K562 (cell line): ENCODE measurements at regions not wholly inside any gene's neighbourhood (a gene's known extent, or its start where the extent isn't known, plus 50 kb on each side); places are given as distances from the start of the nearest gene placed in this dataset.

Experiments
- ATAC-seq: fragments of 200-7000 bp; cut with Tn5 transposase; 3 replicates; pipeline ENCODE4 v1.9.1; 2020; ENCODE audit warnings: moderate library complexity
- BruUV-seq: library from RNA; stranded (reverse); fragments of 400-500 nt; replicated peaks from 2 replicates; lab custom pipeline; 2021; lab: Mats Ljungman, UMichigan
- CTCF ChIA-PET: fragments of 300-600 bp; formaldehyde crosslinking; extraction: SDS; loops from one replicate; lab custom pipeline; 2021; ENCODE audit warnings: low intra/inter-chr PET ratio; lab: Yijun Ruan, JAX
- POLR2A ChIA-PET: fragments of 300-600, 350-650 bp; sonication (Branson Sonifier 250); formaldehyde crosslinking; extraction: SDS; loops from one replicate; lab custom pipeline; 2021; ENCODE audit warnings: antibody characterized with exemption, inconsistent platforms; lab: Yijun Ruan, JAX
- DNase-seq, 4 experiments: peaks; one replicate each; pipeline versions ENCODE4 v3.0.0 to v3.0.0-alpha.2; 2011 to 2018; ENCODE audit warnings: low spot score in 3 of 4, mixed read lengths in 3 of 4; ENCODE audit errors: extremely low read depth in 1 of 4
- FAIRE-seq: peaks from 2 replicates; lab custom pipeline; 2011; peaks lifted over from hg19 to GRCh38; lab: Jason Lieb, UNC
- H2AFZ ChIP-seq: 2 replicates; pipeline ENCODE4 v1.6.0; 2011; ENCODE audit warnings: low read depth, low read length, control low read depth, inconsistent platforms
- H3K27ac ChIP-seq: fragments of 200-600 bp; 3 replicates; pipeline ENCODE4 v1.8.0; 2011; ENCODE audit warnings: low read depth, mild to moderate bottlenecking, control low read depth, inconsistent platforms, low read length, moderate library complexity, mixed read lengths; ENCODE audit errors: extremely low read depth
- H3K27me3 ChIP-seq, 2 experiments: fragments of 300-600 bp in 1 of 2; 2 replicates in 1 of 2; 3 replicates in 1 of 2; pipeline versions ENCODE4 v1.6.0 to v1.8.0; 2011; ENCODE audit warnings: inconsistent platforms in 2 of 2, low read length in 2 of 2, mild to moderate bottlenecking in 1 of 2, mixed read lengths in 1 of 2, moderate library complexity in 1 of 2; ENCODE audit not compliant: control insufficient read depth in 2 of 2, insufficient read depth in 2 of 2
- H3K36me3 ChIP-seq: fragments of 300-600 bp; 3 replicates; pipeline ENCODE4 v1.8.0; 2011; ENCODE audit warnings: mild to moderate bottlenecking, low read length, inconsistent platforms; ENCODE audit not compliant: control insufficient read depth, insufficient read depth
- H3K4me1 ChIP-seq, 2 experiments: fragments of 200-600 bp in 1 of 2; replicated peaks in 1 of 2; 2 replicates in 1 of 2; 3 replicates in 1 of 2; pipeline versions ENCODE4 v1.5.1 to v1.8.0; 2011; ENCODE audit warnings: inconsistent platforms in 2 of 2, low read length in 2 of 2, mild to moderate bottlenecking in 1 of 2, mixed read lengths in 1 of 2, moderate library complexity in 1 of 2; ENCODE audit not compliant: control insufficient read depth in 2 of 2, insufficient read depth in 2 of 2
- H3K4me2 ChIP-seq: 2 replicates; pipeline ENCODE4 v1.6.1; 2011; ENCODE audit warnings: low read length, control low read depth, inconsistent platforms, mixed read lengths; ENCODE audit not compliant: insufficient read depth
- H3K4me3 ChIP-seq: fragments of 200-600 bp; sonication (generic), shearing (Covaris generic); 2 replicates; pipeline ENCODE4 v1.5.1; 2016; ENCODE audit warnings: control low read depth, inconsistent platforms
- H3K79me2 ChIP-seq: fragments of 200-600 bp; 3 replicates; pipeline ENCODE4 v1.8.0; 2011; ENCODE audit warnings: low read length, inconsistent platforms; ENCODE audit not compliant: control insufficient read depth, insufficient read depth
- H3K9ac ChIP-seq, 2 experiments: 2 replicates each; pipeline versions ENCODE4 v1.6.0 to v1.6.1; 2011; ENCODE audit warnings: low read depth in 2 of 2, low read length in 2 of 2, control low read depth in 1 of 2, inconsistent platforms in 1 of 2, mild to moderate bottlenecking in 1 of 2, mixed read lengths in 1 of 2; ENCODE audit not compliant: insufficient read depth in 1 of 2
- H3K9me1 ChIP-seq: one replicate; pipeline ENCODE4 v1.6.0; 2011; ENCODE audit warnings: inconsistent platforms, mild to moderate bottlenecking, low read length, moderate library complexity; ENCODE audit not compliant: control insufficient read depth, insufficient read depth
- H3K9me3 ChIP-seq: replicated peaks from 2 replicates; pipeline ENCODE4 v1.5.1; 2011; ENCODE audit warnings: low read depth, low read length, inconsistent platforms; ENCODE audit not compliant: control insufficient read depth, insufficient read depth
- H4K20me1 ChIP-seq: replicated peaks from 2 replicates; pipeline ENCODE4 v1.6.1; 2011; ENCODE audit warnings: low read length, inconsistent platforms, mixed read lengths; ENCODE audit not compliant: control insufficient read depth, insufficient read depth
- CHD4 ChIP-seq: fragments of 200-600 bp; sonication (generic); IDR thresholded peaks from 3 replicates; pipeline ENCODE4 v1.6.1; 2012; ENCODE audit warnings: low read depth, mild to moderate bottlenecking, mixed read lengths, low read length, inconsistent platforms; ENCODE audit not compliant: insufficient read depth, insufficient replicate concordance, poor library complexity, severe bottlenecking
- CSDE1 ChIP-seq, 2 experiments: fragments of 450-650 bp; IDR thresholded peaks; 2 replicates each; pipeline ENCODE4 v1.6.1; 2016; ENCODE audit warnings: mild to moderate bottlenecking in 1 of 2
- E2F8 ChIP-seq: fragments of 450-650 bp; IDR thresholded peaks from 2 replicates; pipeline ENCODE4 v1.7.1; 2018; ENCODE audit warnings: mild to moderate bottlenecking, low read depth; ENCODE audit not compliant: partially characterized antibody
- ETS1 ChIP-seq: conservative IDR thresholded peaks from 2 replicates; pipeline ENCODE4 v1.6.1; 2011; ENCODE audit warnings: low read depth, mild to moderate bottlenecking, low read length; ENCODE audit not compliant: control insufficient read depth
- HNRNPL ChIP-seq: fragments of 200-400 bp; formaldehyde crosslinking; IDR thresholded peaks from 2 replicates; pipeline ENCODE4 v1.6.1; 2017; ENCODE audit warnings: low read depth, mild to moderate bottlenecking, low read length
- L3MBTL2 ChIP-seq: fragments of 450-650 bp; IDR thresholded peaks from 2 replicates; pipeline ENCODE4 v1.6.1; 2016; ENCODE audit warnings: mild to moderate bottlenecking, moderate library complexity
- MXI1 ChIP-seq: IDR thresholded peaks from 2 replicates; pipeline ENCODE4 v1.6.1; 2011; ENCODE audit warnings: low read depth, mild to moderate bottlenecking, improper control_type of control experiment, low read length
- PHF21A ChIP-seq: fragments of 450-650 bp; IDR thresholded peaks from 2 replicates; pipeline ENCODE4 v1.6.1; 2017; ENCODE audit warnings: low read depth, borderline replicate concordance
- SAP30 ChIP-seq: fragments of 200-600 bp; sonication (generic); IDR thresholded peaks from 2 replicates; pipeline ENCODE4 v1.6.1; 2012; ENCODE audit warnings: borderline replicate concordance, low read depth, mild to moderate bottlenecking, moderate library complexity, low read length, control low read depth, inconsistent platforms; ENCODE audit not compliant: insufficient read depth, poor library complexity, severe bottlenecking
- SUPT5H ChIP-seq: fragments of 450-650 bp; IDR thresholded peaks from 2 replicates; pipeline ENCODE4 v1.6.1; 2016
- TAF7 ChIP-seq: fragments of 450-650 bp; IDR thresholded peaks from 2 replicates; pipeline ENCODE4 v1.6.1; 2016; ENCODE audit warnings: missing genetic modification characterization, missing compliant biosample characterization
- ZNF239 ChIP-seq: fragments of 250-450 bp; sonication (Bioruptor Pico); IDR thresholded peaks from 2 replicates; pipeline ENCODE4 v1.4.0; 2020; ENCODE audit warnings: mild to moderate bottlenecking
- ZNF586 ChIP-seq: fragments of 450-650 bp; formaldehyde crosslinking; conservative IDR thresholded peaks from 2 replicates; pipeline ENCODE4 v1.4.0; 2020; ENCODE audit warnings: mild to moderate bottlenecking, moderate library complexity
- ZNF717 ChIP-seq: fragments of 250-450 bp; sonication (Bioruptor Pico); IDR thresholded peaks from 2 replicates; pipeline ENCODE4 v1.5.0; 2021
- WGBS: fragments of 100-300 bp; shearing (Covaris generic); methylation state at CpG from one replicate; pipeline ENCODE4 v1.1.6; 2016; ENCODE audit warnings: low coverage, mixed read lengths; ENCODE audit not compliant: insufficient coverage; ENCODE audit errors: missing lambda C conversion rate; 5-methylcytosine and 5-hydroxymethylcytosine counted together
- in situ Hi-C: fragments of 300-500 bp; cut with MboI; formaldehyde crosslinking; loops from 4 replicates; pipeline ENCODE4 v1.15.0; 2018; ENCODE audit warnings: inconsistent platforms, mixed read lengths
- intact Hi-C: fragments of 100-400 bp; cut with micrococcal nuclease; formaldehyde crosslinking; loops from 2 replicates; pipeline ENCODE4 v1.14.2; 2022

GRCh38 chr12:76201758-76202157 is 117.3 kb upstream of the NAP1L1 start:
- POLR2A ChIA-PET: interaction anchor here (0.9 kb wide), 1 partner anchor 8 kb away, joined by 3 read pairs; no protein-coding TSS in a partner anchor
- Histone ChIP-seq H4K20me1 (no peaks in the 10 kb centered on the region), H3K36me3 (no peaks in the 10 kb centered on the region), H2AFZ (no peak overlapping the region), H3K4me2 (no peak overlapping the region), H3K9me1 (no peaks in the 10 kb centered on the region), H3K27me3 (no peaks in the 10 kb centered on the region), H3K79me2 (no peaks in the 10 kb centered on the region), H3K4me1 (peaks cover 0 to 12% of the 10 kb centered on the region in 2 experiments; a peak in 3 of 5 replicates), H3K27ac (no peak overlapping the region), H3K9ac (no peak overlapping the region), H3K9me3 (0 out of 2 replicates have a peak, but pooled peaks cover 3% of the 10 kb centered on the region), H3K4me3 (no peak overlapping the region)
- FAIRE-seq (no peak), ATAC-seq (no peak), DNase-seq (no peak)
- no TSS peak for BruUV-seq
- intact Hi-C loops (no loop called here), in situ Hi-C loops (no loop called here)
- no peak for TF ChIP-seq ZNF717 (CRISPR knock-in tag)
- TF ChIP-seq ZNF239 (CRISPR knock-in tag): no peak
- TF ChIP-seq ZNF586 (CRISPR knock-in tag): no peak
- TF ChIP-seq PHF21A: no peak
- CTCF ChIA-PET: no interaction called here

GRCh38 chr12:76201316-76201715 is 116.8 kb upstream of the NAP1L1 start:
- Histone ChIP-seq H3K27ac (no peak overlapping the region), H3K9me3 (0 out of 2 replicates have a peak, but pooled peaks cover 3% of the 10 kb centered on the region), H4K20me1 (no peaks in the 10 kb centered on the region), H3K36me3 (no peaks in the 10 kb centered on the region), H3K27me3 (no peaks in the 10 kb centered on the region), H3K4me1 (peaks cover 0 to 8% of the 10 kb centered on the region in 2 experiments; a peak in 3 of 5 replicates), H3K79me2 (no peaks in the 10 kb centered on the region), H3K9ac (no peak overlapping the region), H3K4me2 (no peak overlapping the region), H2AFZ (no peak overlapping the region), H3K4me3 (no peak overlapping the region), H3K9me1 (no peaks in the 10 kb centered on the region)
- 10% methylated on average over 2 of the region's 2 CpGs for WGBS
- in situ Hi-C loops (no loop called here), intact Hi-C loops (no loop called here)
- ATAC-seq (no peak), FAIRE-seq (no peak), DNase-seq (no peak)
- ChIA-PET CTCF (no interaction called here), POLR2A (no interaction called here)
- no peak for TF ChIP-seq HNRNPL
- no peak for TF ChIP-seq CSDE1 (IDR thresholded peaks at IDR 0.05)
- TF ChIP-seq L3MBTL2: no peak
- TF ChIP-seq SUPT5H: no peak
- no peak for TF ChIP-seq MXI1
- TF ChIP-seq ETS1: no peak
- no peak for TF ChIP-seq TAF7 (tag)
- no peak for TF ChIP-seq E2F8
- TF ChIP-seq CHD4: no peak
- TF ChIP-seq SAP30: no peak
- no TSS peak for BruUV-seq
